Heart right ventricle (tissue), 16 donors: ENCODE measurements at regions not wholly inside any gene's neighbourhood (a gene's known extent, or its start where the extent isn't known, plus 50 kb on each side); places are given as distances from the start of the nearest gene placed in this dataset.

ENCODE experiments used
- ATAC-seq, 8 donors: fragments of 200-7000 bp; cut with Tn5 transposase; one replicate each; pipeline ENCODE4 v1.9.1; 2020; ENCODE audit warnings: mild to moderate bottlenecking in 8 of 8, moderate library complexity in 8 of 8, moderate number of reproducible peaks in 1 of 8
- DNase-seq, 2 donors: peaks; one replicate each; pipeline ENCODE4 v3.0.0-alpha.2; 2020
- H3K27ac ChIP-seq, 10 donors: fragments of 200-600 bp; sonication (generic) in 2 of 10; one replicate each; pipeline versions ENCODE4 v1.5.0 to v1.8.0; 2020 to 2022; ENCODE audit warnings: mild to moderate bottlenecking in 3 of 10
- H3K27me3 ChIP-seq, 7 donors: fragments of 200-600 bp; one replicate each; pipeline ENCODE4 v1.8.0; 2021 to 2022; ENCODE audit warnings: mild to moderate bottlenecking in 2 of 7
- H3K36me3 ChIP-seq, 9 donors: fragments of 200-600 bp; sonication (generic) in 1 of 9; one replicate each; pipeline versions ENCODE4 v1.5.0 to v1.8.0; 2020 to 2022; ENCODE audit warnings: mild to moderate bottlenecking in 2 of 9
- H3K4me1 ChIP-seq, 9 donors: fragments of 200-600 bp; sonication (generic) in 1 of 9; one replicate each; pipeline versions ENCODE4 v1.5.0 to v1.8.0; 2020 to 2022; ENCODE audit warnings: mild to moderate bottlenecking in 4 of 9
- H3K4me3 ChIP-seq, 10 donors: fragments of 200-600 bp; sonication (generic) in 2 of 10; one replicate each; pipeline versions ENCODE4 v1.5.0 to v1.8.0; 2020 to 2022; ENCODE audit warnings: mild to moderate bottlenecking in 7 of 10, moderate library complexity in 2 of 10
- H3K9me3 ChIP-seq, 11 donors: fragments of 200-600 bp in 10 of 11; sonication (generic) in 2 of 11; one replicate each; pipeline versions ENCODE4 v1.5.0 to v1.8.0; 2013 to 2022; ENCODE audit warnings: mild to moderate bottlenecking in 2 of 11, control low read depth in 1 of 11, moderate library complexity in 1 of 11
- WGBS, 2 donors: extraction: QIAGEN DNeasy Blood & Tissue Kit; methylation state at CpG; one replicate each; pipeline ENCODE4 v1.1.7; 2013; ENCODE audit warnings: inconsistent platforms in 1 of 2; 5-methylcytosine and 5-hydroxymethylcytosine counted together
- intact Hi-C, 10 donors: fragments of 100-400 bp; cut with DNase I; formaldehyde crosslinking; loops; one replicate each; pipeline versions ENCODE4 v1.11.1 to v1.14.2; 2022
- TF ChIP-seq, protein P1 (sequence below), 9 donors: fragments of 200-600 bp; sonication (generic) in 2 of 9; IDR thresholded peaks; one replicate each; pipeline versions ENCODE4 v1.5.0 to v1.8.0; 2021 to 2022; ENCODE audit warnings: antibody characterized with exemption in 9 of 9, mild to moderate bottlenecking in 5 of 9, moderate library complexity in 1 of 9
- donor health status: Arrhythmogenic right ventricular cardiomyopathy.
- donor health status: ischemic (EF 13 %, LVEDD 7.1; RV severe dilation, severe dysfunction).
- donor health status: healthy with polysubstance abuse.
- donor health status: DM: no; HTN: yes; CAD: no.
- donor health status: DM: no; HTN: no; CAD: no.
- donor health status: ischemic (EF 25% LVEDD 6.9; RV normal size, moderate dysfunction).
- donor health status: ischemic (EF 25% LVEDD 5.7; RV mildly dilated, moderate dysfunction).
- donor health status: healthy.
- donor health status: DM: yes; HTN: yes; CAD: no.
- donor health status: Ischemic cardiomyopathy.
- donor health status: ischemic (EF 35%, LVEDD 5.7; RV mildly dilated, moderate dysfunction).
- donor health status: nonischemic (EF 11% LVEDD 7.7; RV severe dilation, severe dysfunction).
- donor health status: DM: yes; HTN: yes; CAD: no.
- donor health status: PGD.
- donor health status: ischemic (EF 29% LVEDD 5.4; RV normal size, mild dysfunction).
- donor health status: nonischemic (EF 23%, LVEDD 6.1; RV moderate dilation, normal function).

DNA sequence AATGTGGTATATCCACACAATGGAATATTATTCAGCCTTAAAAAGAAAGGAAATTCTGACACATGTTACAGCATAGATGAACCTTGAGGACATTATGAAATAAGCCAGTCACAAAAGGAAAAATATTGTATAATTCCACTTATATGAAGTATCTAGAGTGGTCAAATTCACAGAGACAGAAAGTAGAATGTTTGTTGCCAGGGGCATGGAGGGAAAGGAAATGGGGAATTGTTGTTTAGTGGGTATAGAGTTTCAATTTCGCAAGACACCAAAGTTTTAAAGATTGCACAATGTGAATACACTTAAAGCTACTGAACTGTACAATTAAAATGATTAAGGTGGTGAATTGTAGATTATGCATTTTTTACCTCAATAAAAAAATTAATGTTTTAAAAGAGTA is 92.9 kb downstream of the TXNL1 start:
- WGBS, 2 donors, result 91 to 94% methylated on average over 1 of the region's 1 CpG
- H3K4me1 ChIP-seq, result peaks cover 0 to 12% (median 0%) of the 10 kb centered on the region in 9 donors
- H3K27me3 ChIP-seq, result no peaks in the 10 kb centered on the region
- intact Hi-C loops, result loop anchor here in 1 of 10 donors (10.0 kb wide), 1 partner anchor 51 kb away; no protein-coding TSS in a partner anchor
- DNase-seq (no peak), ATAC-seq (no peak)
- no peaks in the 10 kb centered on the region for H3K36me3 ChIP-seq
- TF ChIP-seq, protein P1, sequence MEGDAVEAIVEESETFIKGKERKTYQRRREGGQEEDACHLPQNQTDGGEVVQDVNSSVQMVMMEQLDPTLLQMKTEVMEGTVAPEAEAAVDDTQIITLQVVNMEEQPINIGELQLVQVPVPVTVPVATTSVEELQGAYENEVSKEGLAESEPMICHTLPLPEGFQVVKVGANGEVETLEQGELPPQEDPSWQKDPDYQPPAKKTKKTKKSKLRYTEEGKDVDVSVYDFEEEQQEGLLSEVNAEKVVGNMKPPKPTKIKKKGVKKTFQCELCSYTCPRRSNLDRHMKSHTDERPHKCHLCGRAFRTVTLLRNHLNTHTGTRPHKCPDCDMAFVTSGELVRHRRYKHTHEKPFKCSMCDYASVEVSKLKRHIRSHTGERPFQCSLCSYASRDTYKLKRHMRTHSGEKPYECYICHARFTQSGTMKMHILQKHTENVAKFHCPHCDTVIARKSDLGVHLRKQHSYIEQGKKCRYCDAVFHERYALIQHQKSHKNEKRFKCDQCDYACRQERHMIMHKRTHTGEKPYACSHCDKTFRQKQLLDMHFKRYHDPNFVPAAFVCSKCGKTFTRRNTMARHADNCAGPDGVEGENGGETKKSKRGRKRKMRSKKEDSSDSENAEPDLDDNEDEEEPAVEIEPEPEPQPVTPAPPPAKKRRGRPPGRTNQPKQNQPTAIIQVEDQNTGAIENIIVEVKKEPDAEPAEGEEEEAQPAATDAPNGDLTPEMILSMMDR (IDR thresholded peaks at IDR 0.05), result no peak
- no peaks in the 10 kb centered on the region for H3K9me3 ChIP-seq
- H3K4me3 ChIP-seq, result no peak overlapping the region
- H3K27ac ChIP-seq, result no peak overlapping the region

DNA sequence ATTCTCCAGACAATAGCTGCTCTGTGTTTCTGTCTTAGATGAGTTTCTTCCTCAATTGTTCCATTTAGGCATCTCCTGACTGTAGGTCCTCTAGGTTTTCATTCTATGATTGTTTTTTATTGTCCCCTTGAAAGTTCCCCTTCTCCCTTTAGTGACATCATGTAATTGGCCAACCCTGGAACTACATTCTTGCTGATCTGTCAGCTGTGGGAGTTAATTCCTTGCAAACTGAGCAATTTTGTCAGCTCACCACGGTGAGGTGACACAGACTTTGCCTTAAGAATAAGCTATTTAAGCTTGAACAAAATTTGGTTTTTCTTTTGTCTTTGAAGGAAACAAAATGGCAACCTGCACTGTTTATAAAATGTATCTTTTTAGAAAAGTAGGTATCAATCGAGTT is 95.9 kb downstream of the TXNL1 start:
- H3K4me3 ChIP-seq, result no peak overlapping the region
- H3K27ac ChIP-seq, result peak overlapping the region in 1 of 10 donors; percentile 64
- H3K4me1 ChIP-seq, result peaks cover 0 to 12% (median 0%) of the 10 kb centered on the region in 9 donors
- no peaks in the 10 kb centered on the region for H3K9me3 ChIP-seq
- no peak for ATAC-seq
- no peaks in the 10 kb centered on the region for H3K36me3 ChIP-seq
- 80 to 85% methylated on average over 2 of the region's 2 CpGs for WGBS, 2 donors
- intact Hi-C loops, result loop anchor here in 1 of 10 donors (10.0 kb wide), 1 partner anchor 48 kb away; no protein-coding TSS in a partner anchor
- TF ChIP-seq, protein P1 (IDR thresholded peaks at IDR 0.05), result no peak
- H3K27me3 ChIP-seq, result no peaks in the 10 kb centered on the region
- DNase-seq, result no peak

DNA sequence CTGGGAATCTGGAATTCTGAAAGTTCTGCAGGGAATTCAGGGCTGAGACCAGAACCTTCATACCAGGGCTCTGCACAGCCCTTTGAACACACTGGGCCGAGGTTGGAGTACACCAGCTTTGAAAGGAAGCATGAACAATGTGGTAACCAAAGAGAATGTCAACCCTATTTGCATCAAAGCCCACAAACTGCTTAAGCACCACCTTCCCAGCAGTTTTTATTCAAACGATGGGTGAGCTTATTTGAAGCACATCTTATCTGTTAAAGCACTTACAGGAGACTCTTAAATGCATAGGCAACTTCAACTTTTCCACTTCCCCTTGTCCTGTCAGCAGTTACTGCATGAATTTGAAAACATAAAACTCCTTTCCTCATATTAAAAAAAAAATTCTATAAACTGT is 96.6 kb downstream of the TXNL1 start:
- WGBS, 2 donors, result 34 to 36% methylated on average over 2 of the region's 2 CpGs
- Histone ChIP-seq H3K4me1 (peaks cover 0 to 12% (median 0%) of the 10 kb centered on the region in 9 donors), H3K27me3 (no peaks in the 10 kb centered on the region), H3K36me3 (no peaks in the 10 kb centered on the region), H3K27ac (peak overlapping the region in 1 of 10 donors; percentile 64), H3K9me3 (no peaks in the 10 kb centered on the region), H3K4me3 (no peak overlapping the region)
- intact Hi-C loops, result loop anchor here in 1 of 10 donors (10.0 kb wide), 1 partner anchor 47 kb away; no protein-coding TSS in a partner anchor
- TF ChIP-seq, protein P1 (IDR thresholded peaks at IDR 0.05), result no peak
- ATAC-seq (no peak), DNase-seq (no peak)

DNA sequence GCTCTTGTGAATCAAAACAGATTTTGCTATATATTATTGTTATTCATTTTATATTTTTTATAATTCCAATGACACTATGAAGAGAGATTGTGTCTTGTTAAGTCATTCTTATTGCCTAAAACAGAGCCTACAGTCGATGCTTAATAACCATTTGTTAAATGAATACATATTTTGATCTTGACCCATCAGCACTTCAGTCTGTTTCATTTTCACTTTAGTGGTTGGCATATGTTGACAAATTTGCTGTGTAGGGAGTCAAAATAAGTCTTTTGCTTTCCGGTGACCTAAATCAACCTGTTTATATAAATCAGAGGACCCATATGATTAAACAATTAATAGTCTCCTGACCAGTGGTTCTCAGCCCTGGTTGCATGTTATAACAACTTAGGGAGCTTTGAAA is 97.1 kb downstream of the TXNL1 start:
- H3K36me3 ChIP-seq, result no peaks in the 10 kb centered on the region
- TF ChIP-seq, protein P1 (IDR thresholded peaks at IDR 0.05), result no peak
- H3K27ac ChIP-seq, result peak overlapping the region in 1 of 10 donors; percentile 64
- H3K4me3 ChIP-seq, result no peak overlapping the region
- no peaks in the 10 kb centered on the region for H3K27me3 ChIP-seq
- H3K4me1 ChIP-seq, result peaks cover 0 to 12% (median 0%) of the 10 kb centered on the region in 9 donors
- ATAC-seq, result no peak
- 66 to 84% methylated on average over 2 of the region's 2 CpGs for WGBS, 2 donors
- intact Hi-C loops, result loop anchor here in 1 of 10 donors (10.0 kb wide), 1 partner anchor 47 kb away; no protein-coding TSS in a partner anchor
- no peaks in the 10 kb centered on the region for H3K9me3 ChIP-seq
- DNase-seq, result no peak
